Activated CD4-positive, alpha-beta T cell treated with anti-CD3 and anti-CD28 coated beads for 4 hours (primary cell): ENCODE measurements at regions not wholly inside any gene's neighbourhood (a gene's known extent, or its start where the extent isn't known, plus 50 kb on each side); places are given as distances from the start of the nearest gene placed in this dataset.

Experiments used
- DNase-seq, 2 donors: peaks; one replicate each; pipeline ENCODE4 v3.0.0-alpha.2; 2020

- no peak for DNase-seq
Observed at GRCh38 chr13:103246581-103247200, 180.5 kb upstream of the SLC10A2 start.

- DNase-seq: no peak
Observed at GRCh38 chr13:103243495-103243894, 177.3 kb upstream of the SLC10A2 start.

DNA sequence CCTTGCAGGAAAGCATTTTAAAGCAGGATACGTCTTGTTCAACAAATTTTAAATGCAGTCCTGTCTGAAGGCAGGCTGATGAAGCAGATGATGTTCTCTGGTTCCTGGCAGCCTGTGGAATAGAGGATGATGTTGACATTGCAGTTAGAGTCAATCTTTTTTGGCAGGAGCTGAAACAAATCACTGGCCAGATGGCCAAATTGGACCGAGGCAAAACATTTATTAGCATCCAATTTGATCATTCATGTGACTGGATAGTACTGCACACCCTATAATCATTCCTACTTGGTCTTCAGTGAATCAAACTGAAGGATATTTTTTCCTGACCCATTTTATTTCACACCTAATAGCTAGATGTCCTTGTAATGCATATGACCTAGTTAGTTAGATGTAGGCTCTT, 172.2 kb upstream of the SLC10A2 start:
- DNase-seq: no peak

DNA sequence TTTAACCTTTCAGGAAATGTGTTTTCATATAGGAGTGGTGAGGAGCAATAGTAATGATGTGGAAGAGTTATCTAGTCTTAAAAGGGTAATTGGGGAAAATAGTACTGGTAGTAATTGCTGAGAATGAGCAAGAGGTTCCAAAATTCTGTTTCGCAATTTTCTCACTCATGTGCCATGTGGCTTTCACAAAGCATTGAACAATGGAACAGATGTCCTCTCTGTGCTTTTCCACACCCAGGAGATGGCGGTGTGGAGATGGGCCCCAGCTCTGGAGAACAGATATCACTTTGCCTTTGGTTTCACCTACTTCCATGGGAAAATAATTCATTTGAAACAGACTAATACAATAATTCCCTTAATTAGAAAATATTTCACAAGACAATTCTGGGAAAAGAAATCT, 170.0 kb upstream of the SLC10A2 start:
- DNase-seq: no peak

- DNase-seq: no peak
Observed at GRCh38 chr13:103229674-103230073, 163.5 kb upstream of the SLC10A2 start.

DNA sequence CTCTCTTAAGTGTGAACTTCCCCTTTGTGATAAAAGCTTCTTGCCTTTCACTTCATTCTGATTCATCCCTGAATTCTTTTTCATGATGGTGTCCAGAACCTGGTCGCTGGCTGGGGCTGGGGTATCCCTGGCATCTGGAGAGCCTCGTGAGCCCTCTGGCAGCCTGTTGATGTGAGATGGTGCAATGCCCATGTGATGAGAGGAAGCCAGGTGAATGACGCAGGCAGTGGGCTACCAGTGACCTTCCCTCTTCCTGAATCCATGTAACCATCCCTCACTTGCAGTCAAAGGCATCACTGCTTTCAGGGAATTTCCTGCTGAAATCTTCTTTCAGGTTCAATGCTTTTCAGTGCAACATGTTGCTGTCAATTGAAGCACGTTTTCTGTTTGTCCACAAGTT, 158.6 kb upstream of the SLC10A2 start:
- DNase-seq: no peak

DNA sequence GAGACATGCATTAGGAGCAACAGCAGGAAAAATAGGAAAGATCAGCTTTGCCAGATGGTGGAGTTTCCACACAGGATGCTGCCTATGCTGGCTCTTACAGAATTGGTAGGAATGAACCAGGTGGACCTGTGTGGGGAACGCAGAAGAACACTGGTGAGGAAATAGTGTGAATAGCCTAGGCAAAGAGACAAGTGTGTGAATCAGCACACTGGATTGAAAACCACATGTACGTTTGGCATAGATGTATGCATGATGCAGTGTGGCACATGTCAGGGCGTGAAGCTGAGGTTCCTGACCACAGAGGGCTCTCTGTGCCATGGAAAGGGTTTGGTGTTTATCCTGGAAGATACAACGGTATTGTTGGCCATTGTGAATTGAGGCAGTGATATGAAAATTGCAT, 156.5 kb upstream of the SLC10A2 start:
- no peak for DNase-seq

- no peak for DNase-seq
Observed at GRCh38 chr13:103218253-103218652, 152.0 kb upstream of the SLC10A2 start.

- no peak for DNase-seq
Observed at GRCh38 chr13:103213152-103213551, 146.9 kb upstream of the SLC10A2 start.

DNA sequence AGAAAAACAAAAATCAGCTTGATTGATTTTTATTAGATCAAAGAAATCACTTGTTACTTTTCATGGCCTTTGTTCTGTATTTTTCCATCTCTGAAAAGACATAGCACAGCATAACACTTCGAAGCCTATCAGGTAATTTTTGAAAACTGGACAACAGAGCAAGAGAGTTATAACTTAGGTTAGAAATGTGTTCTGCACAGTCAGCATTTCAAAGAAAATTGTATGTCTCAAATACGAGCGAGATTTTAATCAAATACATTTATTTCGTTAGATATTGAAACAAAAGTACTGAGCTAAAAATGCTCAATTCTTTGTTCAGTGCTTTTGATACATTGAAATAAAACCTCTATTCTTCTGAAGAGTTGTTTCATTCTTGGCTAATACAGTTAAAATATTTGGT, 144.1 kb upstream of the SLC10A2 start:
- no peak for DNase-seq

- DNase-seq: no peak
Observed at GRCh38 chr13:103203735-103204330, 137.6 kb upstream of the SLC10A2 start.

GRCh38 chr13:103200118-103200885, 134.1 kb upstream of the SLC10A2 start:
- DNase-seq: no peak

DNA sequence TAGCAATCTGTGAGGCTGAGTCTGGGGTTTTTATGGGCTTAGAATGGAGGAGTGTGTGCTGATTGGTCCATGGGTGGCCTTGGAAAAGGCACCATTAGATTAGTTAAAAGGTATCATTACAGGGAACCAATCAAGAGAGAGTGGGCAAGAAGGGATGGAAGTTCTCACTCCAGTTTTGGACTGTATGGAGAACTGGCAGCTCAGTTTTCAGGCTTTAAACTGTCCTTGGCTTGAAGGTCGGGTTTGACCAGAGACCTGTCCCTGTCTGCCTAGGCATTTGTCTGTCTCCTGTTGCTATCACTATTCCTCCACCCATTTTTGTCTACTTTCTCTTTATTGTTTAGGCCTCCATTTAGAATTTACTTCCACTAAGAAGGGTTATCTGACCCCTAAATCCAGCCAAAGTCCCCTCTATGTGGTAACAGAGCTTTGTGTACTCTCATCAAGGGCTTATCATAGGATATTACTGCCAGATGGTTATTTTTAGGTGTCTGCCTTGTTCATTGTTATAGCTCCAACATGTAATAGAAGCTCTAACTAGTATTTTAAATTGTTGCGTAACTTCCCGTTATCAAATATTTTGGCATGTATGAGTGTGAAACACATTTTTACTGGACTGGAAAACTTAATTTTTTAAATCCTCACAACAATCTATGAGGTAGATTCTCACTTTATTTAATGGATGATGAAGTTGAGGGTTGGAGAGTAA, 133.3 kb upstream of the SLC10A2 start:
- DNase-seq: no peak

DNA sequence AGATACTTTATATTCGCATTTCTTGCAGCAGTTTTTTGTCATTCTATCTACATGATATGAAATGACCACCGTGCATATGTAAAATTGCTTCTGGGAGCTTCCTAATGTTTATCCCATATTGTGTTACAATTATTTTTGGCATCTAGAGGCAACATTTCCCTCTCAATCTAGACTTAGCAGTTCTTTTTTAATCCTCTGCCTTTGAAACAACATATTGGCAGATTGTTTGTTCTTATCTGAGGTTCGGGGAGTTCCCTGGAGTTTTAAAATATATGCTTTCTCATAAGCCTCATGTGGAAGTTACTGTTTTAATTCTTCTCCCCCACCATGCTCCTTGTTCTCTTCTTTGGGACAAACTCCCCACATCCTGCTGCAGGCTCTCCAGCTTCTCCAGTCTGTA, 130.1 kb upstream of the SLC10A2 start:
- no peak for DNase-seq

GRCh38 chr13:103195762-103196161, 129.5 kb upstream of the SLC10A2 start:
- no peak for DNase-seq

GRCh38 chr13:103194871-103195270, 128.7 kb upstream of the SLC10A2 start:
- DNase-seq: no peak

- no peak for DNase-seq
Observed at GRCh38 chr13:103192511-103193135, 126.4 kb upstream of the SLC10A2 start.

- no peak for DNase-seq
Observed at GRCh38 chr13:103190841-103191240, 124.6 kb upstream of the SLC10A2 start.

DNA sequence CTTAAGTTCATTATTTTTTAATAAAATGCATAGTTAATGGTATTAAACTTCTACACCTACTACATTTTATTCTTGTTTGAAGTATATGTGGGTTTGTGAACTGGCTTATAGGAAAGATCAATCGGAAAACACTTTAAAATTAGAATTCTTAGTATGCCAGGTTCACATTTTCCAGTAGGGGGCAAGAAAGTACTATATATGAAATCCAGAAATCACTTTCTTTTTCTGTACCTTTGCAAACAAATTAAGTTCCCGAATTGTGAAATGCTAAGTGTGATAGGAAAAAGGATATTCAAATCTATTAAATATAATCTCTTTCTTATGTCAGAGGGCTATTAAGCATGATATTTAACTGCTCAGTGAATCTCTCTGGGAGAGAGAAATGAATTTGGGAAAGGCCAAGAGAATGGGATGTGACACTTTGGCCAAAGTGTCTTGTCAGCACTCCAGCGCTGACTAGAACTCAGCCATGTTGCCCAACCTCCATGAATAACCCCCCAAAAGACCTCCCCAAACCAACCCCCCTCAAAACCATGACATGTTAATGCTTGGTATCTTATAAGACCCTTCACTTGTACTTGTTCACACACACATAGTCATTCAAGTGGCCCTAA, 122.6 kb upstream of the SLC10A2 start:
- no peak for DNase-seq

- DNase-seq: no peak
Observed at GRCh38 chr13:103187721-103188156, 121.5 kb upstream of the SLC10A2 start.

- DNase-seq: no peak
Observed at GRCh38 chr13:103184413-103184812, 118.2 kb upstream of the SLC10A2 start.
